GM12891 (cell line): ENCODE measurements at regions not wholly inside any gene's neighbourhood (a gene's known extent, or its start where the extent isn't known, plus 50 kb on each side); places are given as distances from the start of the nearest gene placed in this dataset.

Experiments used
- DNase-seq: peaks from one replicate; pipeline ENCODE4 v3.0.0; 2011; ENCODE audit warnings: low spot score; ENCODE audit not compliant: insufficient read length
- FAIRE-seq: peaks from 2 replicates; lab custom pipeline; 2011; peaks lifted over from hg19 to GRCh38; lab: Jason Lieb, UNC
- PAX5 ChIP-seq: IDR thresholded peaks from 2 replicates; pipeline ENCODE4 v1.6.1; 2011; ENCODE audit warnings: low read length, moderate library complexity, mild to moderate bottlenecking; ENCODE audit not compliant: insufficient read depth, severe bottlenecking
- POLR2A ChIP-seq: IDR thresholded peaks from 2 replicates; pipeline ENCODE4 v1.6.1; 2011; ENCODE audit warnings: low read depth, low read length, control low read depth
- POLR2AphosphoS5 ChIP-seq: IDR thresholded peaks from 2 replicates; pipeline ENCODE4 v1.6.1; 2011; ENCODE audit warnings: low read depth, low read length, control low read depth
- POU2F2 ChIP-seq: IDR thresholded peaks from 2 replicates; pipeline ENCODE4 v1.6.1; 2011; ENCODE audit warnings: low read depth, mild to moderate bottlenecking, control low read depth, low read length, moderate library complexity
- SPI1 ChIP-seq: IDR thresholded peaks from 2 replicates; pipeline ENCODE4 v1.6.1; 2011; ENCODE audit warnings: low read depth, low read length, control low read depth
- TAF1 ChIP-seq: IDR thresholded peaks from 2 replicates; pipeline ENCODE4 v1.6.1; 2011; ENCODE audit warnings: low read depth, low read length, control low read depth

DNA sequence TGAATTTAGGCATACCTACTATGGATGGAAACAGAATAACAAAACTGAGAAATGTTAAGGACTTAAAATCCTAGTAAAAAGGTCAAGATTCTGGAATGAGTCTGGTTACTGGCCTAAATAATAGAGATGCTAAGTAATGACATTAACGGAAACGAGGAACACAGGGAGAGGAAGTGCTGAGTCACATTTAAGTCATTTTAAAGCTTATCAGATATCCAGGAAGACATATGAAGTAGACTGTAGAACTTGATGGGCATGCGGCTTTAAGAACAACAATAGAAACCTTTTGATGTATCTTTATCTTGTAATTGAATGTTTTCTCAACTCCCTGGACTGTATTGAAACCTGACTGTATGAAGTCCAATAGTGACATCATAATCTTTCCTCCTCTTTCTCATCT lies 1251.4 kb upstream of the CDH6 start:
- FAIRE-seq = no peak
- no peak for TF ChIP-seq POLR2AphosphoS5
- no peak for TF ChIP-seq SPI1
- no peak for TF ChIP-seq TAF1
- TF ChIP-seq PAX5 = no peak
- TF ChIP-seq POU2F2 = no peak
- TF ChIP-seq POLR2A = no peak
- no peak for DNase-seq

DNA sequence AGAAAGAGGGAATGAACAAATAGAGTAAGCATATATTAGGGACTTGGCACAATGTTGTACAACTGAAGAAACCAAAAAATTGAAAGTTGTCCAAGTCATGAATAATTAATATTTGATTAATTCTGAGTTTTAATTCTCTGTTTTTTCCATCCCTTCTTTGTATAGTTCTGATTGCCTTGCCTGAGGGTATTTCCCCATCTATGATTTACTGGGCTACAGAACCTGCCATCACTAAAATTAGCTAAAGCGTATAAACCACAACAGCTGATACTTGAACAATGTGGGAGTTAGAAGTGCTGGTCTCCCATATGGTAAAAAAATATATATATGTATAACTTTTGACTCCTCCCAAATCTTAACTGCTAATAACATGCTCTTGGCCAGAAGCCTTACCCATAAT lies 1253.5 kb upstream of the CDH6 start:
- no peak for TF ChIP-seq POLR2AphosphoS5
- TF ChIP-seq SPI1 = no peak
- TF ChIP-seq POU2F2 = no peak
- no peak for TF ChIP-seq POLR2A
- TF ChIP-seq PAX5 = no peak
- TF ChIP-seq TAF1 = no peak
- DNase-seq (no peak), FAIRE-seq (no peak)

DNA sequence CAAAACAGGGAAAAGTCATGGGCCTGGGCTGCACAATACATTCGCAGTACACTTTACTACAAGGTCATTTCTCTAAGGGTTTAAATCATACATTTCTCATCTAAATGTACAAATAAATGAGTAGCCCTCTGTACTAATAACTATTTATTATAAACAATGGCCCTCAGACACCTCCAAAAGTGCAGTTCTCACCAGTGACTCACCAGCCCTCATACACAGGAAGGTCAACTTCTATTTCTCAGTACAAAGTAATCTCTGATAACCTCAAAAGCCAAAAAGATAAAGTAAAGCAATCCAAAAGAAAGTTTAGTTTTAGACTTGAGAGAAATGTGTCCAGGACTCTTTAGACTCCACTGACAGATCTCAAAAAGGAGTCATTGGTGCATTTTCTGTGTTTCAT lies 1258.1 kb upstream of the CDH6 start:
- TF ChIP-seq PAX5 (no peak), POU2F2 (no peak), POLR2A (no peak), TAF1 (no peak), SPI1 (no peak), POLR2AphosphoS5 (no peak)
- FAIRE-seq (no peak), DNase-seq (no peak)

DNA sequence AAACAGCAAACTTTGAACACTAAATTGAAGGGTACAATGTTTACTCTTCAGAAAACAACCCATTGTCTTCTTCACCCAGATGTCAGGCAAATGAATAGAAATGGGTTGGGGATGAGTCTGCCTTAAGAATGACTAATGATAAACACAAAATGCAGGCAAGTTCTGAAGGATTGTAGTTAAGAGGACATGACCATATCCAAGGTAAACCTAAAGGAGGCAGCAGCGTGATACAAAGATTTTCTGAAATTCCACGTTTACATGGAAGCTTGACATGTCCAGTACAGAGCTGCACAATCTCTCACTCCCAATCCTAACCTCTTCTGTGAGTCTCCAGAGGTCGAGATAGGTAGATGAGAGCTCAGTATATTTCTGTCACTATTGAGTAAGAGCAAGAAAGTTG lies 1263.2 kb upstream of the CDH6 start:
- no peak for FAIRE-seq
- DNase-seq = no peak
- TF ChIP-seq POLR2AphosphoS5 = no peak
- no peak for TF ChIP-seq SPI1
- no peak for TF ChIP-seq PAX5
- no peak for TF ChIP-seq TAF1
- TF ChIP-seq POU2F2 = no peak
- TF ChIP-seq POLR2A = no peak

DNA sequence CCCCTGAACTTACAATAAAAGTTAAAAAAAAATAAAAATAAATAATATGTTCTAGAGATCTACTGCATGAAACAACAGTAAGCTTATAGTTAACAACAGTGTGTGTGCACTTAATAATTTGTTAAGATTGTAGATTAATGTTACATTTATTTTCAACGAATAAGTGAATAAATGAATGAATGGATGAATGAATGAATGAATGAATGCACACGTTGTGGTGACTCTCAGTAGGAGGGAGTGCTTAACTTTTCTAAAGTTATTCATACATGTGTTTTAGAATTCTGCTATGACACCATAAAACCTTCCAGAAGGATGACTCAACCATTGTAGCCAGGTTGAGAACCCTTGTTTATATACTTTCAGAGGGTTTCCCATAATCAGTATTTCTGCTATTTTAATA lies 1269.4 kb upstream of the CDH6 start:
- TF ChIP-seq POLR2AphosphoS5 = no peak
- TF ChIP-seq POLR2A = no peak
- no peak for TF ChIP-seq SPI1
- no peak for TF ChIP-seq POU2F2
- no peak for TF ChIP-seq TAF1
- TF ChIP-seq PAX5 = no peak
- DNase-seq (no peak), FAIRE-seq (no peak)

DNA sequence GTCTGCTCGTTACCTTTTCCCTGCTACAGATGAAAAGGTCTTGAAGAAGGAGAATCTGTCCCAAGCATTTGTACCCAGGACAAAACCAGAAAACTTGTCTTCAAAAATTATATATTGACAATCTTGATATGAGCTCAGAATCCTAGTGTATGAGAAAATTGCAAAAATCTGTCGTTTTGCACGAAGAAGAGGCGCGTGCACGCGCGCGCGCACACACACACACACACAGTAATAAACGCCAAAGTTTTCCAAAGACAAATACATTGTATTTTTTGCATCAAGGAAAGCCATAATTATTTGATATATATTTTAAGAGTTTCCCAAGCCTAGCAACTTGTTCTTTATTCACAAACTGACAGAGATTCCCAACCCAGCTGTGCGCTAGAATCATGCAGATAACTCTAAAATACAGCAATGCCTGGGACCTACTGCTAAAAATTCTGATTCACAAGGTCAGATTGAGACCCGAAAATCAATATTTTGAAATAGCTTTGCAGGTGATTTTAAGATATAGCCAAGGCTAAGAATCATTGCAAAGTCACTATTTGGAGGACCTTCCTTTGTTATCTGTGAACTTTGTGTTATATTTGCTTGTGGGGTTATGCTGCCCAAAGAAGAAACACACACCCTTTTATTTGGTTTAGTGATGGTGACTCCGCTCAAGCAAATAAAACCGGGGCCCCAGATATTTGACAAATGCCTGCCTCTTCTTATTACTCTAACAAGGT lies 1287.7 kb upstream of the CDH6 start:
- DNase-seq (no peak), FAIRE-seq (no peak)
- TF ChIP-seq POLR2A = no peak
- TF ChIP-seq TAF1 = no peak
- TF ChIP-seq PAX5 = no peak
- TF ChIP-seq POU2F2 = no peak
- TF ChIP-seq POLR2AphosphoS5 = no peak
- TF ChIP-seq SPI1 = no peak

DNA sequence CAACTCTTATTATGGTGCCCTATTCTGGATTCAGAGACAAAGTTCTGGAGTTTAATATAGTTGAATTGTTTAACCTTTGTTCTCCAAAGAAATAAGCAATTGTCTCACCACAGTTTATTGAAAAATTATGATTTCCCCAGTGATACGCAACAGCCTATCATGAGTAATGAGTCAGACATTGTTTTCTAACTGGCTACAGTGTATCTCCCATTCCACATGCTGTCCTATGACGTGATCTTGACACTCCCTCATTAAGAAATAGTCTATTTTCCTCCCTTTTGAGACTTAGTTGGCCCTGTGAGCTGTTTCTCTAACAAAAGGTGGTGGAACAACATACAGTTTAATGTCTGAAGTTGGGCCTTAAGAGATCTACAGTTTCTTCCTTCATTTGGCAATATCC lies 1290.6 kb upstream of the CDH6 start:
- FAIRE-seq = no peak
- TF ChIP-seq POLR2AphosphoS5 = no peak
- TF ChIP-seq PAX5 = no peak
- TF ChIP-seq TAF1 = no peak
- TF ChIP-seq SPI1 = no peak
- no peak for TF ChIP-seq POLR2A
- TF ChIP-seq POU2F2 = no peak
- DNase-seq = no peak

DNA sequence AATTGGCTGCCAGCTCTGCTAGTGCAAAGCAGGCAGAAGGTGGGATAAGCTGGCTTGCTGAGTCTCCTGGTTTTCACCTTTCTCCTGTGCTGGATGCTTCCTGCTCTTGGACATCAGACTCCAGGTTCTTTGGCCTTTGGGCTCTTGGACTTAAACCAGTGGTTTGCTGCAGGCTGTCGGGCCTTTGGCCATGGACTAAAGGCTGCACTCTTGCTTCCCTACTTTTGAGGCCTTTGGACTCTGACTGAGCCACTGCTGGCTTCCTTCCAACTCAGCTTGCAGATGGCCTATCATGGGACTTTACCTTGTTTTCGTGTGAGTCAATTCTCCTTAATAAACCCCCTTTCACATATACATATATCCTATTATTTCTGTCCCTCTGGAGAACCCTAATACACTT lies 1293.9 kb upstream of the CDH6 start:
- no peak for TF ChIP-seq POLR2AphosphoS5
- no peak for TF ChIP-seq TAF1
- no peak for TF ChIP-seq SPI1
- TF ChIP-seq POU2F2 = no peak
- TF ChIP-seq POLR2A = no peak
- TF ChIP-seq PAX5 = no peak
- DNase-seq (no peak), FAIRE-seq (no peak)

DNA sequence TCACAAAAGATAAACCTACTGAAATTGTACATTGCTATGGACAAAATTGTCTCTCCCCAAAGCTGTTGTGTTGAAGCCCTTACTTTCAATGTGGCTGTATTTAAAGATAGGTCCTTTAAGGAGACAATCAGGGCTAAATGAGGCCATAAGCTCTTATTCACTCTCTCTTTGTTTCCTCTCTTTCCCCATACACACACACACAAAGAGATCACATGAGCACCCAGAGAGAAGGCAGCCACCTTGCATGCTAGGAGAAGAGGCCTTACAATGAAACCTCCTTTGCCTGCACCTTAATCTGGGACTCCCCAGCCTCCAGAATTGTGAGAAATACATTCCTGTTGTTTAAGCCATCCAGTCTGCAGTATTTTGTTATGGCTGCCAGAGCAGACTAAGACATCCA lies 1295.6 kb upstream of the CDH6 start:
- no peak for FAIRE-seq
- TF ChIP-seq PAX5 (no peak), POLR2AphosphoS5 (no peak)
- DNase-seq = no peak

DNA sequence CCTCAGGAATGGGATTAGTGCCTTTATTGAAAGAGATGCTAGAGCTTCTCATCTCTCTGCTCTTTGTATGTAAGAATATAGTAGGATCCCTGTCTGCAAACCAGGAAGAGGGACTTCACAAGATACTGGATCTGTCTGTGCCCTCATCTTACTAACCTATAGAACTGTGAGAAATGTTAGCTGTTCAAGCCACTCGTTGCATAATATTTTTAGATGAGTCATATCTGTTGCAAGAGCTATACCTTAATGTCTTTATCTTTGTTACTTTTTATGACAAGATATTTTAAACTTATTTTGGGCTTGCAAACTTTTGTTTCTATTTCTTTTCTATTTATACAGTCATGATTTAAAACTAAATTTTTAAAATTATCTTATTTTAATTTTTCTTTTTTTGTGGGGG lies 1296.8 kb upstream of the CDH6 start:
- DNase-seq = no peak
- no peak for FAIRE-seq
- TF ChIP-seq POLR2A (no peak), TAF1 (no peak), PAX5 (no peak), POU2F2 (no peak), SPI1 (no peak), POLR2AphosphoS5 (no peak)

DNA sequence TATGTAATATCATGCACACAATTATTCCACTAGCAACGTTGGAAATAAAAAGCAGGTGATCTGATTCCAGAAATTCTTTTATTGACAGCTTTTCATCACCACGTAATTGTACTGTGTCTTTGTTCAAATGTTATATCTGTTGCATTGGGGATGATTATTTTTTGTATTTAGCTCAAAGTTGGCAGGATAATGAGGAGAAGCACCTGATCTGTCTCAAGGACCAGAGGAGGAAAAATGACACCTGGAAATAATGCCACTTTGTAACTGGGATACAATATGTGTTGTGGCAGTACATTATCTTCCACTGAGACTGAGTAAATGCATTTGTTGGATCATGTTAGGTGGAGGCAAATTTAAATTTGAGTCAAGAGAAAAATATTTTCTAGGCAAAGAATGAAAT lies 1298.8 kb upstream of the CDH6 start:
- no peak for DNase-seq

More for the DNA sequence above, 1298.8 kb upstream of the CDH6 start:
- no peak for FAIRE-seq
- TF ChIP-seq POLR2AphosphoS5 (no peak), SPI1 (no peak), TAF1 (no peak), POLR2A (no peak), POU2F2 (no peak), PAX5 (no peak)
